Neural cell (in vitro differentiated cells): ENCODE measurements at regions not wholly inside any gene's neighbourhood (a gene's known extent, or its start where the extent isn't known, plus 50 kb on each side); places are given as distances from the start of the nearest gene placed in this dataset.

Experiments used
- H2AFZ ChIP-seq: fragments of 200-600, 300-800 bp; sonication (generic), shearing (Covaris generic); 2 replicates; pipeline ENCODE4 v1.6.0; 2014; ENCODE audit warnings: low read depth, mild to moderate bottlenecking, antibody characterized with exemption, low read length, moderate library complexity
- H3F3A ChIP-seq: fragments of 200-600 bp; shearing (Covaris generic); 2 replicates; pipeline ENCODE4 v1.6.1; 2016; ENCODE audit warnings: mild to moderate bottlenecking, moderate library complexity, mixed read lengths, antibody characterized with exemption, low read length; ENCODE audit not compliant: insufficient read depth, poor library complexity, severe bottlenecking
- H3K27ac ChIP-seq: fragments of 200-600, 300-800 bp; sonication (generic), shearing (Covaris generic); 2 replicates; pipeline ENCODE4 v1.5.1; 2014; ENCODE audit warnings: mild to moderate bottlenecking, low read length, moderate library complexity
- H3K27me3 ChIP-seq: fragments of 300-800, 200-600 bp; sonication (generic), shearing (Covaris generic); 2 replicates; pipeline ENCODE4 v1.6.0; 2014; ENCODE audit warnings: mild to moderate bottlenecking, low read depth, low read length, moderate library complexity; ENCODE audit not compliant: insufficient read depth
- H3K36me3 ChIP-seq: fragments of 300-800, 200-600 bp; sonication (generic), shearing (Covaris generic); 2 replicates; pipeline ENCODE4 v1.5.1; 2014; ENCODE audit warnings: mild to moderate bottlenecking, antibody characterized with exemption, low read length, moderate library complexity; ENCODE audit not compliant: insufficient read depth
- H3K4me2 ChIP-seq: fragments of 300-800, 200-600 bp; sonication (generic), shearing (Covaris generic); 2 replicates; pipeline ENCODE4 v1.6.0; 2014; ENCODE audit warnings: mild to moderate bottlenecking, low read length
- H3K4me3 ChIP-seq: fragments of 300-800, 200-600 bp; sonication (generic), shearing (Covaris generic); 2 replicates; pipeline ENCODE4 v1.5.1; 2014; ENCODE audit warnings: mild to moderate bottlenecking, low read length, moderate library complexity
- H3K79me2 ChIP-seq: fragments of 200-600 bp; shearing (Covaris generic); replicated peaks from 2 replicates; pipeline ENCODE4 v1.6.0; 2014; ENCODE audit warnings: mild to moderate bottlenecking, low read length, moderate library complexity; ENCODE audit not compliant: insufficient read depth
- H3K9ac ChIP-seq: fragments of 300-800, 200-600 bp; sonication (generic), shearing (Covaris generic); 2 replicates; pipeline ENCODE4 v1.6.1; 2016; ENCODE audit warnings: mild to moderate bottlenecking, low read length, mixed read lengths
- H3K9me2 ChIP-seq: fragments of 200-600 bp; shearing (Covaris generic); 2 replicates; pipeline ENCODE4 v1.6.1; 2016; ENCODE audit warnings: mild to moderate bottlenecking, low read length, mixed read lengths; ENCODE audit not compliant: insufficient read depth
- H3K9me3 ChIP-seq: fragments of 200-600, 300-800 bp; sonication (generic), shearing (Covaris generic); 2 replicates; pipeline ENCODE4 v1.6.1; 2016; ENCODE audit warnings: mild to moderate bottlenecking, mixed run types, low read length, moderate library complexity, mixed read lengths
- H4K20me1 ChIP-seq: fragments of 200-600 bp; shearing (Covaris generic); 2 replicates; pipeline ENCODE4 v1.6.1; 2016; ENCODE audit warnings: mild to moderate bottlenecking, mixed run types; ENCODE audit not compliant: insufficient read depth
- EP300 ChIP-seq: fragments of 450-650 bp; conservative IDR thresholded peaks from 2 replicates; pipeline ENCODE4 v1.6.1; 2014; ENCODE audit warnings: antibody characterized with exemption, mild to moderate bottlenecking, moderate library complexity; ENCODE audit not compliant: poor library complexity, severe bottlenecking
- EZH2 ChIP-seq: fragments of 200-600, 300-800 bp; shearing (Covaris generic), sonication (generic); IDR thresholded peaks from 2 replicates; pipeline ENCODE4 v1.6.1; 2014; ENCODE audit warnings: antibody characterized with exemption, low read length, borderline replicate concordance, mild to moderate bottlenecking; ENCODE audit not compliant: insufficient read depth, poor library complexity, severe bottlenecking
- POLR2AphosphoS5 ChIP-seq: IDR thresholded peaks from 2 replicates; pipeline ENCODE4 v1.6.1; 2012
- RAD21 ChIP-seq: fragments of 450-650 bp; conservative IDR thresholded peaks from 2 replicates; pipeline ENCODE4 v1.6.1; 2014; ENCODE audit warnings: antibody characterized with exemption, mild to moderate bottlenecking, moderate library complexity
- REST ChIP-seq: IDR thresholded peaks from 2 replicates; pipeline ENCODE4 v1.6.1; 2012; ENCODE audit warnings: borderline replicate concordance
- SMC3 ChIP-seq: fragments of 450-650 bp; conservative IDR thresholded peaks from 2 replicates; pipeline ENCODE4 v1.6.1; 2014; ENCODE audit warnings: antibody characterized with exemption, mild to moderate bottlenecking, moderate library complexity; ENCODE audit not compliant: poor library complexity
- TAF1 ChIP-seq: IDR thresholded peaks from 2 replicates; pipeline ENCODE4 v1.6.1; 2012; ENCODE audit warnings: low read depth

GRCh38 chr4:157558016-157558415 lies 337.5 kb downstream of the GRIA2 start:
- H3F3A ChIP-seq, result no peaks in the 10 kb centered on the region
- H3K9ac ChIP-seq, result no peak overlapping the region
- no peak overlapping the region for H3K4me3 ChIP-seq
- H4K20me1 ChIP-seq, result no peaks in the 10 kb centered on the region
- no peaks in the 10 kb centered on the region for H3K79me2 ChIP-seq
- no peaks in the 10 kb centered on the region for H3K9me2 ChIP-seq
- TF ChIP-seq SMC3 (no peak), EP300 (no peak), REST (no peak), EZH2 (no peak), TAF1 (no peak), RAD21 (no peak)
- no peak overlapping the region for H3K27ac ChIP-seq
- no peak overlapping the region for H2AFZ ChIP-seq
- no peak overlapping the region for H3K4me2 ChIP-seq
- no peaks in the 10 kb centered on the region for H3K27me3 ChIP-seq
- H3K9me3 ChIP-seq, result no peaks in the 10 kb centered on the region
- H3K36me3 ChIP-seq, result no peaks in the 10 kb centered on the region

- Histone ChIP-seq H3K9ac (no peak overlapping the region), H3K27ac (no peak overlapping the region), H2AFZ (no peak overlapping the region), H3K36me3 (no peaks in the 10 kb centered on the region), H3K79me2 (no peaks in the 10 kb centered on the region), H3K27me3 (no peaks in the 10 kb centered on the region), H3K4me2 (no peak overlapping the region), H4K20me1 (no peaks in the 10 kb centered on the region), H3K9me2 (no peaks in the 10 kb centered on the region), H3K4me3 (no peak overlapping the region), H3K9me3 (no peaks in the 10 kb centered on the region), H3F3A (no peaks in the 10 kb centered on the region)
- no peak for TF ChIP-seq EP300
- no peak for TF ChIP-seq REST
- TF ChIP-seq EZH2, result no peak
- no peak for TF ChIP-seq RAD21
- TF ChIP-seq POLR2AphosphoS5, result no peak
- no peak for TF ChIP-seq TAF1
- TF ChIP-seq SMC3, result no peak
Measured at GRCh38 chr4:157550028-157550427, 329.5 kb downstream of the GRIA2 start.
